LNCaP clone FGC (cell line): ENCODE measurements at regions not wholly inside any gene's neighbourhood (a gene's known extent, or its start where the extent isn't known, plus 50 kb on each side); places are given as distances from the start of the nearest gene placed in this dataset.

ENCODE experiments used
- DNase-seq: peaks from one replicate; pipeline ENCODE4 v3.0.0-alpha.2; 2011; ENCODE audit warnings: low read depth
- H3K4me3 ChIP-seq: 2 replicates; pipeline ENCODE4 v1.5.1; 2011; ENCODE audit warnings: mild to moderate bottlenecking, low read depth, low read length, control low read depth
- TF ChIP-seq, protein P1 (sequence below): IDR thresholded peaks from 2 replicates; pipeline ENCODE4 v1.5.1; 2012; ENCODE audit warnings: mild to moderate bottlenecking; ENCODE audit not compliant: control insufficient read depth, insufficient read depth; ENCODE audit errors: extremely low read depth

DNA sequence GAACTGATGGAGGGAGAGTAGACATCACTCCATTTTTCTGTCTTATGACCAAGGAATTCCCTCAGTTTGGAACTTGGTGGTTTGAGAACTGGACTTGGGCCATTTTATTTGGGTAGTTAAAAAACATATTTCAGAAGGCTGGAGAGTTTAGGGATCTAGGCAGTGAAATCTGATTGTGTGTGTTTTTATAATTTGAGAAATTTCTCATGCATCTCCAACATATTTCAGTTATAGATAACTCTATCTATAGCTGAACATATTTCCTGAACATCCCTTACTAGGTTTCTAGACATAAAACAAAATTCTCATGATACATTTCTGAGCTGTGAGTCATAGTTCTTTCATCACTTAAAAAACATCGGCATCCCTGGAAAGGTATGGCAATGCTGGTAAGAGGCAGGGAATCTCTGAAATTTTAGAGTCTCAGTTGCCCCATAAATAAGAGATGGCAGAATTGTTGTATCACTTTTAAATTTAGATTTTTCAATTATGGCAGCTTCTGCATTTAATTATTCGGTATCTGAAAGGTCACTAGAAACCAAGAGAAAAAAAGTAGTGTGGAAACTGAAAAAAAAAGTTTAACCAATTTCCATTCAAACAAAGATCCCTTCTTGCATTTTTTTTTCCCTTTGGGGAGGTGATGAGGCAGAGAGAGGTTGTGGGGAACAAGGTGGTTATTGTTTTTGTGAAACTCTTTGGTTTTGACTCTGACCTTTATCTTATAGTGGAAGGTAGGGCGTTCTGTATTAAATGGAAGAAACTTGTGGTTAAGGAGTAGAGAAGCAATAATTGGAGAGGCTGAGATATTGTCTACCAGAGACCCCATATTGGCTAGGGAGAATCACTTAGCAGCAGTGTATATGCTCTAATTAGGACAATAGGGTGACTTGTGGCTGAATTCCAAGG, 102.9 kb downstream of the FASLG start:
- TF ChIP-seq, protein P1, sequence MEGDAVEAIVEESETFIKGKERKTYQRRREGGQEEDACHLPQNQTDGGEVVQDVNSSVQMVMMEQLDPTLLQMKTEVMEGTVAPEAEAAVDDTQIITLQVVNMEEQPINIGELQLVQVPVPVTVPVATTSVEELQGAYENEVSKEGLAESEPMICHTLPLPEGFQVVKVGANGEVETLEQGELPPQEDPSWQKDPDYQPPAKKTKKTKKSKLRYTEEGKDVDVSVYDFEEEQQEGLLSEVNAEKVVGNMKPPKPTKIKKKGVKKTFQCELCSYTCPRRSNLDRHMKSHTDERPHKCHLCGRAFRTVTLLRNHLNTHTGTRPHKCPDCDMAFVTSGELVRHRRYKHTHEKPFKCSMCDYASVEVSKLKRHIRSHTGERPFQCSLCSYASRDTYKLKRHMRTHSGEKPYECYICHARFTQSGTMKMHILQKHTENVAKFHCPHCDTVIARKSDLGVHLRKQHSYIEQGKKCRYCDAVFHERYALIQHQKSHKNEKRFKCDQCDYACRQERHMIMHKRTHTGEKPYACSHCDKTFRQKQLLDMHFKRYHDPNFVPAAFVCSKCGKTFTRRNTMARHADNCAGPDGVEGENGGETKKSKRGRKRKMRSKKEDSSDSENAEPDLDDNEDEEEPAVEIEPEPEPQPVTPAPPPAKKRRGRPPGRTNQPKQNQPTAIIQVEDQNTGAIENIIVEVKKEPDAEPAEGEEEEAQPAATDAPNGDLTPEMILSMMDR = no peak
- no peak for DNase-seq
- H3K4me3 ChIP-seq = no peak overlapping the region

DNA sequence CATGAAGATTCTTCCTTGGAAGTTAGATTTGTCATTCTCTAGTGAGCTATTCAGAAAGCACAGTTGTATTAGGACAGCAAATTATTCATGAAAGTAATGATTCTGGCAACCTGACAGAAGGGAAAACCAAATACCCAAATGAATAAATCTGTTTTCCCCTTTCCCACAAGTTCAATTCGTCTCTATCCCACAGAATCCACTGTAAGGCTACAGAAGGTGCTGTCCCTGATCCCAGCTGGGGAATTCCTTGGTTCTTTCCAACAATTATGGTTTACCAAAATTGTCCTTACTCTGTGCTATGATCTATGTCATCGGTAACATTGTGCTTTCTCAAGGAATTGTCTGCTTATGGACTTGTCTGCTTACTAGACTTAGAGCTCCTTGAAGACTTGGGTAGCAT, 104.2 kb downstream of the FASLG start:
- no peak overlapping the region for H3K4me3 ChIP-seq
- TF ChIP-seq, protein P1 = no peak
- no peak for DNase-seq

DNA sequence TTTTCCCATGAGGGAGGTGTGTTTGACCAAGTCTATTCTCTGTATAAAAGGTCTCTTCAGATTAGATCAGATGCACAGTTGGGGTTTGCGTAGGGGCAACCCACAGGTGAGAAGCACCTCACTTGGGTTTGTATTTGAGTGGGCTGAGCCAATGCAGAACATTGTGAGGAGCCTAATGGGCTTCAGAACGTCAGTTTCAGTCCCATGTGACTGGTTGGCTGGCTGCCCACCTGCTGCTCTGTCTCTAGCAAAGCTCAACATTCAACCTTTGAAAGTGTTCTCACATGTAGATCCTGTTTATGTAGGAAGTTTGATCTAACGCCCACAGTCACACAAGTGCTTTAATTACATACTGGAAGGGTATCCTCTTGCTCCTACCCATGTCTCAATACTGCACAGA, 105.5 kb downstream of the FASLG start:
- TF ChIP-seq, protein P1 = no peak
- no peak for DNase-seq
- no peak overlapping the region for H3K4me3 ChIP-seq

DNA sequence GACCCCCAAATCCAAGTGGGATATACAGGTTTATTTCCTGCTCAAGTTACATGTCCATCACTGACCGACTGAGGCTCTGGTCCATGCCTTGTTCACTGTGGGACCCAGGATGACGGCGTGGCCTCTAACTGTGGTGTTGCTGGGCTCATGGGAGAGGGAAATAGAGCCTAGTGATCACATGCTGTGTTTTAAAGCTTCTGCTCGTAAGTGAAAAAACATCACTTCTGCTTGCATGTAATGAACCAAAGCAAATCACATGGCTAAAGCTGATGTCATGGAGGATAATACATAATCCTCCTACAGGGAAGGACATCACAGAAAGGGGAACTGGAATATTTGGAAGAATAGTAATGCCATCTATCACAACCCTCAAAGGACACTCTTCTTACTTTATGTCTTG, 107.6 kb downstream of the FASLG start:
- DNase-seq = no peak
- TF ChIP-seq, protein P1 = no peak
- no peak overlapping the region for H3K4me3 ChIP-seq

DNA sequence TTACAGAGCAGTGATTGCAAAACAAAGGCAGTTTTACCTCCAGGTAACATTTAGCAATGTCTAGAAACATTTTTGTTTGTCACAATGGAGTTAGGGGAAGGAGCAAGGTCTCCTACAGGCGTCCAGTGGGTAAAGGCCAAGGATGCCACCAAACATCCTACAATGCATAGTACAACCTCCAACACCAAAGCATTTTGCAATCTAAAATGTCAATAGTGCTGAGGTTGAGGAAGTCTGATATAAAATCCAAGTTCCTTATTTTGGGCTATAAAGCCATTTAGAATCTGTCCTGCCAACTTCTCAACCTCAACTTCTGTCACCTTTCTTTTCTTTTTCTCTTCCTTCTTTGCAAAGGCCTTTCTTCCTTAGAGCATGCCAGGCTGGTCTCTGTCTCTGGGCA, 111.2 kb downstream of the FASLG start:
- TF ChIP-seq, protein P1 = no peak
- no peak for DNase-seq
- H3K4me3 ChIP-seq = no peak overlapping the region

DNA sequence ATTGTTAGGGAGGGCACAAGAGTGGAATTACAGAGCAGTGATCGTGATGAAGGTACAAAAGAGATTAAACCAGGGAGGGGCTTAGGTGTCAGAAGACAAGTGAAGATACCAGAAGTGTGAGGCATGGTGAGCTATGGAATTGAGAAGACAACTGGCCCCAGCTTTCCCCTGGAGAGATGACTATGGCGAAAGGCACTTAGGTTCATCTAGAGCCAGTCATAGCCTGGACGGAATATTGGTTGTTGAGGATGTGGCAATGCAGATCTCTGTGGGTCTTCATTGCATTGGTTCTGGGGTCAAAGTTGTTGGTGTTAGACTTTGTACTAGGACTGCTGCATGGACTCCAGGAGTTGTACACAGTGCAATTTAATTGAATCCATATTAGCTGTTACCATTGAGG, 115.7 kb downstream of the FASLG start:
- TF ChIP-seq, protein P1 = no peak

DNA sequence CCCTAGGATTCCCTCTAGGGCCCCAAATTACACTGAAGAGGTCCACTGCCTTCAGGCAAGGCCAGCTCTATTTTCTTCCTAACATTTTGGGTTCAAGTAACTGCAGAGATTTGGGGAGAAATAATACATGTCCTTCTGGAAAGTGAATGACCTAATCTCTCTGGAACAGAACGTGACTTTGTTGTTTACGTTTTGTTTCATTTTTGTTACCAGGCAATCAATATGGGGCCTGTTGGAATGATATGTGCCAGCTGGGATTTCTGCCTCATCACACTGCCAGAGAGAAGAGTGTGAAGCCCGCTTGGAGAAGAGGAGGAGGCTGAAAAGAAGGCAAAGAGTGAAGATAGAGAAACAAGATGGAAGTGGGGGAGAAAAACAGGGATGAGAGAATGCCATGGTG, 116.7 kb downstream of the FASLG start:
- TF ChIP-seq, protein P1 = no peak
- no peak overlapping the region for H3K4me3 ChIP-seq
- DNase-seq = no peak

More for the DNA sequence above, 115.7 kb downstream of the FASLG start:
- H3K4me3 ChIP-seq = no peak overlapping the region
- DNase-seq = no peak
